ENCODE measurements at regions not wholly inside any gene's neighbourhood (a gene's known extent, or its start where the extent isn't known, plus 50 kb on each side); places are given as distances from the start of the nearest gene placed in this dataset.

DNA sequence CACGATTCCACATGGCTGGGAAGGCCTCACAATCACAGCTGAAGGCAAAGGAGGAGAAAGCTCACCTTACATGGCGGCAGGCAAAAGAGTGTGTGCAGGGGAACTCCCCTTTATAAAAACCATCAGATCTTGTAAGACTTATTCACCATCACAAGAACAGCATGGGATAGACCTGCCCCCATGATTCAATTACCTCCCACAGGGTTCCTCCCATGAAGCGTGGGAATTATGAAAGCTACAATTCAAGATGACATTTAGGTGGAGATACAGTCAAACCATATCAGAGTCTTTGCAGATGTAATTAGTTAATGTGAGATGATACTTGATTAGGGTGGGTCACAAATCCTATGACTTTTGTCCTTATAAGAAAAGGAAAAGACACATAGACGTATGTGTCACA lies 688.9 kb downstream of the GBE1 start:
- no peak for TF ChIP-seq CTCF (IDR thresholded peaks at IDR 0.05)
- TF ChIP-seq POLR2A (IDR thresholded peaks at IDR 0.05): no peak

Measured in testis (tissue), 2 donors.